Adrenal gland (tissue), 9 donors: ENCODE measurements at regions not wholly inside any gene's neighbourhood (a gene's known extent, or its start where the extent isn't known, plus 50 kb on each side); places are given as distances from the start of the nearest gene placed in this dataset.

ENCODE experiments used
- DNase-seq, 7 donors: peaks; one replicate each; pipeline ENCODE4 v3.0.0-alpha.2; 2019 to 2020
- H3K27ac ChIP-seq, 5 donors: fragments of 200-600 bp; sonication (generic) in 4 of 5; 1 replicate in 3 of 5; 2 replicates in 2 of 5; pipeline versions ENCODE4 v1.5.1 to v1.8.0; 2016 to 2020; ENCODE audit warnings: mild to moderate bottlenecking in 1 of 5
- H3K27me3 ChIP-seq: fragments of 200-600 bp; 2 replicates; pipeline ENCODE4 v1.8.0; 2021
- H3K36me3 ChIP-seq, 2 donors: fragments of 200-600 bp; replicated peaks in 1 of 2; 1 replicate in 1 of 2; 2 replicates in 1 of 2; pipeline versions ENCODE4 v1.5.1 to v1.8.0; 2018 to 2022
- H3K4me1 ChIP-seq, 2 donors: fragments of 200-600 bp; replicated peaks in 1 of 2; 1 replicate in 1 of 2; 2 replicates in 1 of 2; pipeline versions ENCODE4 v1.5.1 to v1.8.0; 2018 to 2021
- H3K4me3 ChIP-seq, 4 donors: fragments of 200-600 bp; sonication (generic) in 3 of 4; one replicate each; pipeline ENCODE4 v1.5.1; 2016 to 2018
- H3K9me3 ChIP-seq, 3 donors: fragments of 200-600 bp; sonication (generic) in 1 of 3; replicated peaks in 1 of 3; 1 replicate in 2 of 3; 2 replicates in 1 of 3; pipeline versions ENCODE4 v1.5.1 to v1.8.0; 2016 to 2021
- CTCF ChIP-seq, 6 experiments: fragments of 450-650 bp in 4 of 6; fragments of 200-600 bp in 2 of 6; sonication (generic) in 1 of 6; IDR thresholded peaks; 1 replicate in 5 of 6; 2 replicates in 1 of 6; pipeline versions ENCODE4 v1.5.1 to v1.8.0; 2016 to 2021; ENCODE audit warnings: antibody characterized with exemption in 6 of 6, mild to moderate bottlenecking in 2 of 6, moderate library complexity in 1 of 6
- POLR2A ChIP-seq, 2 donors: fragments of 450-650 bp; IDR thresholded peaks; one replicate each; pipeline ENCODE4 v1.6.1; 2017; ENCODE audit warnings: antibody characterized with exemption in 2 of 2, mild to moderate bottlenecking in 2 of 2, moderate library complexity in 1 of 2
- WGBS, 4 donors: extraction: QIAGEN DNeasy Blood & Tissue Kit in 2 of 4; methylation state at CpG; one replicate each; pipeline versions ENCODE4 v1.1.5 to v1.1.7; 2013 to 2017; 5-methylcytosine and 5-hydroxymethylcytosine counted together
- intact Hi-C, 2 donors: fragments of 100-400 bp; cut with DNase I; formaldehyde crosslinking; loops; one replicate each; pipeline versions ENCODE4 v1.14.1 to v1.15.0; 2022 to 2023
- donor health status: healthy with polysubstance abuse.
- donor health status: Bipolar disorder and iron deficiency.
- donor health status: DM: yes; HTN: yes; CAD: no.
- donor health status: DM: no; HTN: no; CAD: no.
- donor health status: DM: no; HTN: no; CAD: no.

GRCh38 chr5:21140987-21141386, 1153.0 kb upstream of the CDH18 start:
- Histone ChIP-seq H3K4me1 (no peaks in the 10 kb centered on the region), H3K9me3 (no peaks in the 10 kb centered on the region), H3K27ac (no peak overlapping the region), H3K4me3 (no peak overlapping the region), H3K27me3 (no peaks in the 10 kb centered on the region), H3K36me3 (no peaks in the 10 kb centered on the region)
- 85 to 90% (median 88%) methylated on average over 13 of the region's 13 CpGs for WGBS, 4 donors
- TF ChIP-seq POLR2A (IDR thresholded peaks at IDR 0.05) (no peak), CTCF (IDR thresholded peaks at IDR 0.05) (no peak)
- DNase-seq: no peak
- intact Hi-C loops: no loop called here

- H3K27ac ChIP-seq: no peak overlapping the region
- H3K36me3 ChIP-seq: no peaks in the 10 kb centered on the region
- no peaks in the 10 kb centered on the region for H3K9me3 ChIP-seq
- intact Hi-C loops: no loop called here
- TF ChIP-seq POLR2A (IDR thresholded peaks at IDR 0.05): no peak
- no peak for TF ChIP-seq CTCF (IDR thresholded peaks at IDR 0.05)
- no peaks in the 10 kb centered on the region for H3K4me1 ChIP-seq
- no peaks in the 10 kb centered on the region for H3K27me3 ChIP-seq
- no peak for DNase-seq
- no peak overlapping the region for H3K4me3 ChIP-seq
Observed at GRCh38 chr5:21126236-21126635, 1138.2 kb upstream of the CDH18 start.

GRCh38 chr5:21125238-21125983, 1137.4 kb upstream of the CDH18 start:
- H3K36me3 ChIP-seq: no peaks in the 10 kb centered on the region
- TF ChIP-seq POLR2A (IDR thresholded peaks at IDR 0.05) (no peak), CTCF (IDR thresholded peaks at IDR 0.05) (no peak)
- no peak overlapping the region for H3K27ac ChIP-seq
- no peaks in the 10 kb centered on the region for H3K27me3 ChIP-seq
- 56 to 73% (median 59%) methylated on average over 3 of the region's 3 CpGs for WGBS, 4 donors
- no peaks in the 10 kb centered on the region for H3K9me3 ChIP-seq
- H3K4me1 ChIP-seq: no peaks in the 10 kb centered on the region
- H3K4me3 ChIP-seq: no peak overlapping the region
- DNase-seq: no peak
- intact Hi-C loops: no loop called here

- Histone ChIP-seq H3K4me3 (no peak overlapping the region), H3K4me1 (no peaks in the 10 kb centered on the region), H3K27me3 (no peaks in the 10 kb centered on the region), H3K27ac (no peak overlapping the region), H3K9me3 (no peaks in the 10 kb centered on the region), H3K36me3 (no peaks in the 10 kb centered on the region)
- WGBS, 4 donors: 75 to 83% (median 81%) methylated on average over 1 of the region's 1 CpG
- no peak for TF ChIP-seq CTCF (IDR thresholded peaks at IDR 0.05)
- TF ChIP-seq POLR2A (IDR thresholded peaks at IDR 0.05): no peak
- intact Hi-C loops: no loop called here
- DNase-seq: no peak
Observed at GRCh38 chr5:21121213-21121612, 1133.2 kb upstream of the CDH18 start.
